NCI-H446 treated with DMSO at 0.1 percent for 48 hours (cell line): ENCODE measurements at regions not wholly inside any gene's neighbourhood (a gene's known extent, or its start where the extent isn't known, plus 50 kb on each side); places are given as distances from the start of the nearest gene placed in this dataset.
"Not testable (repeated sequence)": the region's sequence is repeated elsewhere in the genome, so short reads cannot be mapped to it uniquely, and the experiment has no call there.

Experiments
- DNase-seq: peaks from one replicate; lab custom pipeline; 2025; lab: John Stamatoyannopoulos, UW

- peak; percentile 92 for DNase-seq
These were observed 189.4 kb downstream of the ADRA2C start for GRCh38 chr4:3955321-3956164.

GRCh38 chr4:3956165-3956867 is 190.1 kb downstream of the ADRA2C start:
- not testable (repeated sequence) for DNase-seq

GRCh38 chr4:3961091-3961672 is 195.0 kb downstream of the ADRA2C start:
- DNase-seq, result not testable (repeated sequence)

- DNase-seq, result not testable (repeated sequence)
These were observed 198.5 kb downstream of the ADRA2C start for GRCh38 chr4:3964572-3965278.

- not testable (repeated sequence) for DNase-seq
These were observed 201.0 kb downstream of the ADRA2C start for GRCh38 chr4:3967204-3967603.

GRCh38 chr4:3972626-3973025 is 206.4 kb downstream of the ADRA2C start:
- not testable (repeated sequence) for DNase-seq

- DNase-seq, result not testable (repeated sequence)
These were observed 207.5 kb downstream of the ADRA2C start for GRCh38 chr4:3973581-3974200.

GRCh38 chr4:3983518-3984125 is 217.4 kb downstream of the ADRA2C start:
- DNase-seq, result not testable (repeated sequence)

GRCh38 chr4:3984796-3985195 is 218.6 kb downstream of the ADRA2C start:
- not testable (repeated sequence) for DNase-seq

- DNase-seq, result not testable (repeated sequence)
These were observed 220.2 kb downstream of the ADRA2C start for GRCh38 chr4:3986412-3986811.

GRCh38 chr4:3997386-3997785 is 229.3 kb downstream of the OTOP1 start:
- DNase-seq, result not testable (repeated sequence)

GRCh38 chr4:4004036-4004435 is 222.7 kb downstream of the OTOP1 start:
- not testable (repeated sequence) for DNase-seq

GRCh38 chr4:4004702-4005101 is 222.0 kb downstream of the OTOP1 start:
- not testable (repeated sequence) for DNase-seq

- DNase-seq, result not testable (repeated sequence)
These were observed 220.4 kb downstream of the OTOP1 start for GRCh38 chr4:4006356-4006755.

GRCh38 chr4:4019071-4019470 is 207.7 kb downstream of the OTOP1 start:
- DNase-seq, result not testable (repeated sequence)

GRCh38 chr4:4021161-4021560 is 205.6 kb downstream of the OTOP1 start:
- DNase-seq, result not testable (repeated sequence)

GRCh38 chr4:4026708-4027107 is 200.0 kb downstream of the OTOP1 start:
- DNase-seq, result not testable (repeated sequence)

GRCh38 chr4:4028752-4029151 is 198.0 kb downstream of the OTOP1 start:
- not testable (repeated sequence) for DNase-seq

- DNase-seq, result not testable (repeated sequence)
These were observed 196.2 kb downstream of the OTOP1 start for GRCh38 chr4:4030509-4030908.

GRCh38 chr4:4031446-4032135 is 195.1 kb downstream of the OTOP1 start:
- DNase-seq, result not testable (repeated sequence)
